SK-N-SH (cell line): ENCODE measurements at regions not wholly inside any gene's neighbourhood (a gene's known extent, or its start where the extent isn't known, plus 50 kb on each side); places are given as distances from the start of the nearest gene placed in this dataset.
A peak's percentile ranks its signal among the peaks of the same experiment; 100 is the strongest.

Source experiments
- CTCF ChIA-PET: fragments of 300-600, 350-600 bp; formaldehyde crosslinking; extraction: SDS; loops from one replicate; lab custom pipeline; 2021; lab: Yijun Ruan, JAX
- POLR2A ChIA-PET: fragments of 350-600 bp; sonication (Branson Sonifier 250); formaldehyde crosslinking; extraction: SDS; loops from one replicate; lab custom pipeline; 2020; ENCODE audit warnings: antibody characterized with exemption, inconsistent platforms; lab: Yijun Ruan, JAX
- DNase-seq: peaks from one replicate; pipeline ENCODE4 v3.0.0; 2012
- H2AFZ ChIP-seq: fragments of 200-600 bp; sonication (generic); 2 replicates; pipeline ENCODE4 v1.8.1; 2016; ENCODE audit warnings: antibody characterized with exemption, mild to moderate bottlenecking, low read depth
- H3F3A ChIP-seq: fragments of 200-600 bp; sonication (generic); replicated peaks from 2 replicates; pipeline ENCODE3; 2016; ENCODE audit warnings: antibody characterized with exemption, mild to moderate bottlenecking; ENCODE audit not compliant: insufficient read depth
- H3K27ac ChIP-seq, 2 experiments: fragments of 200-500 bp in 1 of 2; fragments of 200-600 bp in 1 of 2; sonication (Bioruptor generic) in 1 of 2; sonication (generic), shearing (Covaris generic) in 1 of 2; 2 replicates each; pipeline versions ENCODE4 v1.5.1 to v1.6.1; 2014 to 2016; ENCODE audit warnings: low read depth in 2 of 2, inconsistent platforms in 1 of 2, low read length in 1 of 2, mild to moderate bottlenecking in 1 of 2, mixed read lengths in 1 of 2
- H3K27me3 ChIP-seq: fragments of 200-600 bp; sonication (generic), shearing (Covaris generic); 2 replicates; pipeline ENCODE4 v1.6.1; 2016; ENCODE audit warnings: mixed run types; ENCODE audit not compliant: insufficient read depth
- H3K36me3 ChIP-seq, 2 experiments: fragments of 200-500 bp in 1 of 2; fragments of 200-600 bp in 1 of 2; sonication (Bioruptor generic) in 1 of 2; sonication (generic) in 1 of 2; replicated peaks in 1 of 2; 2 replicates each; pipeline versions ENCODE3 to v1.5.1; 2014 to 2016; ENCODE audit warnings: low read length in 1 of 2, mild to moderate bottlenecking in 1 of 2; ENCODE audit not compliant: insufficient read depth in 2 of 2, control insufficient read depth in 1 of 2
- H3K4me1 ChIP-seq, 2 experiments: fragments of 200-500 bp in 1 of 2; fragments of 200-600 bp in 1 of 2; sonication (Bioruptor generic) in 1 of 2; sonication (generic), shearing (Covaris generic) in 1 of 2; 2 replicates each; pipeline versions ENCODE4 v1.5.1 to v1.6.1; 2014 to 2016; ENCODE audit warnings: low read depth in 1 of 2, low read length in 1 of 2, mixed run types in 1 of 2; ENCODE audit not compliant: insufficient read depth in 2 of 2, control insufficient read depth in 1 of 2
- H3K4me2 ChIP-seq: fragments of 200-600 bp; sonication (generic), shearing (Covaris generic); 2 replicates; pipeline ENCODE4 v1.6.1; 2017; ENCODE audit warnings: mixed run types
- H3K4me3 ChIP-seq, 2 experiments: fragments of 200-500 bp in 1 of 2; fragments of 200-600 bp in 1 of 2; sonication (Bioruptor generic) in 1 of 2; sonication (generic), shearing (Covaris generic) in 1 of 2; 2 replicates each; pipeline versions ENCODE4 v1.5.1 to v1.8.1; 2014 to 2016; ENCODE audit warnings: low read depth in 2 of 2, inconsistent platforms in 1 of 2, low read length in 1 of 2, mild to moderate bottlenecking in 1 of 2, mixed read lengths in 1 of 2, moderate library complexity in 1 of 2
- H3K79me2 ChIP-seq: fragments of 200-600 bp; sonication (generic); 2 replicates; pipeline ENCODE4 v1.8.1; 2017; ENCODE audit warnings: mild to moderate bottlenecking; ENCODE audit not compliant: insufficient read depth
- H3K9ac ChIP-seq: fragments of 200-600 bp; sonication (generic); 2 replicates; pipeline ENCODE4 v1.6.1; 2017; ENCODE audit warnings: mixed run types
- H3K9me2 ChIP-seq: fragments of 200-600 bp; sonication (generic); 2 replicates; pipeline ENCODE4 v1.6.1; 2017; ENCODE audit warnings: mixed run types
- H3K9me3 ChIP-seq: fragments of 200-600 bp; sonication (generic); 2 replicates; pipeline ENCODE4 v1.6.1; 2017; ENCODE audit warnings: mixed run types, mild to moderate bottlenecking, moderate library complexity
- H4K20me1 ChIP-seq: fragments of 200-600 bp; sonication (generic); 2 replicates; pipeline ENCODE4 v1.6.1; 2017; ENCODE audit warnings: mild to moderate bottlenecking, mixed run types; ENCODE audit not compliant: insufficient read depth
- CHD2 ChIP-seq: fragments of 150-350 bp; IDR thresholded peaks from 2 replicates; pipeline ENCODE4 v1.6.1; 2018; ENCODE audit warnings: low read length; ENCODE audit not compliant: partially characterized antibody
- EP300 ChIP-seq, 2 experiments: IDR thresholded peaks; 2 replicates each; pipeline versions ENCODE4 v1.4.0 to v1.6.1; 2012; ENCODE audit warnings: borderline replicate concordance in 1 of 2, low read depth in 1 of 2, low read length in 1 of 2
- EZH2phosphoT487 ChIP-seq: fragments of 200-600 bp; sonication (generic); IDR thresholded peaks from 2 replicates; pipeline ENCODE4 v1.6.1; 2017; ENCODE audit warnings: low read depth, mixed run types, mild to moderate bottlenecking, antibody characterized with exemption, moderate library complexity, borderline replicate concordance
- GABPA ChIP-seq: IDR thresholded peaks from 2 replicates; pipeline ENCODE4 v1.4.0; 2012; ENCODE audit warnings: low read depth, mild to moderate bottlenecking
- MXI1 ChIP-seq: IDR thresholded peaks from 2 replicates; pipeline ENCODE4 v1.6.1; 2012; ENCODE audit warnings: mild to moderate bottlenecking, low read depth, low read length, improper control_type of control experiment
- NFIC ChIP-seq: IDR thresholded peaks from 2 replicates; pipeline ENCODE4 v1.4.0; 2012; ENCODE audit warnings: borderline replicate concordance
- NRF1 ChIP-seq: IDR thresholded peaks from 2 replicates; pipeline ENCODE4 v1.6.1; 2012; ENCODE audit warnings: low read depth, mild to moderate bottlenecking, low read length
- PBX3 ChIP-seq: IDR thresholded peaks from 2 replicates; pipeline ENCODE4; 2012
- RAD21 ChIP-seq: IDR thresholded peaks from 2 replicates; pipeline ENCODE4 v1.6.1; 2012; ENCODE audit warnings: mild to moderate bottlenecking, low read length
- SMC3 ChIP-seq: IDR thresholded peaks from 2 replicates; pipeline ENCODE4 v1.6.1; 2012; ENCODE audit warnings: low read depth, low read length, improper control_type of control experiment
- TCF12 ChIP-seq: IDR thresholded peaks from 2 replicates; pipeline ENCODE4 v1.4.0; 2012
- TEAD4 ChIP-seq: IDR thresholded peaks from 2 replicates; pipeline ENCODE4 v1.4.0; 2012; ENCODE audit warnings: mild to moderate bottlenecking, borderline replicate concordance; ENCODE audit not compliant: insufficient read depth
- USF1 ChIP-seq: IDR thresholded peaks from 2 replicates; pipeline ENCODE4 v1.4.0; 2012; ENCODE audit warnings: low read depth, borderline replicate concordance
- WGBS: methylation state at CpG from one replicate; pipeline ENCODE4 v1.1.6; 2017; ENCODE audit warnings: low lambda C conversion rate; 5-methylcytosine and 5-hydroxymethylcytosine counted together

GRCh38 chr2:41937921-41938708, 109.7 kb upstream of the PKDCC start:
- no peak overlapping the region for H2AFZ ChIP-seq
- TF ChIP-seq TCF12 (no peak), USF1 (no peak), SMC3 (no peak), CHD2 (no peak), GABPA (no peak), TEAD4 (no peak)
- TF ChIP-seq, all 33 proteins: peak for 0
- no peak for DNase-seq
- WGBS: 42% methylated on average over 9 of the region's 9 CpGs
- Histone ChIP-seq H3F3A (no peaks in the 10 kb centered on the region), H3K9ac (no peak overlapping the region), H3K9me3 (no peaks in the 10 kb centered on the region), H3K36me3 (no peaks in the 10 kb centered on the region), H3K4me2 (no peak overlapping the region), H3K27me3 (no peaks in the 10 kb centered on the region), H3K79me2 (no peaks in the 10 kb centered on the region), H3K27ac (peak overlapping the region in 1 of 2 experiments; percentile 40; a peak in 1 of 4 replicates), H3K9me2 (no peaks in the 10 kb centered on the region), H4K20me1 (no peaks in the 10 kb centered on the region), H3K4me3 (no peak overlapping the region), H3K4me1 (peaks cover 16 to 27% of the 10 kb centered on the region in 2 experiments; a peak in 3 of 4 replicates)
- CTCF ChIA-PET: interaction anchor here (0.7 to 6.9 kb wide), 13 partner anchors 10 to 149 kb away, joined by 3 to 38 read pairs (median 4); no protein-coding TSS in a partner anchor
- POLR2A ChIA-PET: interaction anchor here (1.1 to 2.5 kb wide), 4 partner anchors 10 to 109 kb away, joined by 4 to 14 read pairs (median 12); partner anchors contain the start of gene PKDCC

- H3K9ac ChIP-seq: no peak overlapping the region
- H3K36me3 ChIP-seq: no peaks in the 10 kb centered on the region
- no peaks in the 10 kb centered on the region for H3K79me2 ChIP-seq
- H4K20me1 ChIP-seq: no peaks in the 10 kb centered on the region
- no peaks in the 10 kb centered on the region for H3K27me3 ChIP-seq
- no peak overlapping the region for H2AFZ ChIP-seq
- peaks cover 16% of the 10 kb centered on the region in 2 experiments; a peak in 2 of 4 replicates for H3K4me1 ChIP-seq
- no peaks in the 10 kb centered on the region for H3K9me2 ChIP-seq
- H3K9me3 ChIP-seq: no peaks in the 10 kb centered on the region
- no peak for DNase-seq
- ChIA-PET CTCF (interaction anchor here (0.6 to 1.7 kb wide), 4 partner anchors 13 to 70 kb away, joined by 3 to 5 read pairs (median 4); no protein-coding TSS in a partner anchor), POLR2A (interaction anchor here (1.6 kb wide), 1 partner anchor 106 kb away, joined by 3 read pairs; no protein-coding TSS in a partner anchor)
- no peak overlapping the region for H3K4me2 ChIP-seq
- no peaks in the 10 kb centered on the region for H3F3A ChIP-seq
- WGBS: 49% methylated on average over 8 of the region's 8 CpGs
- TF ChIP-seq NRF1 (no peak), SMC3 (no peak), TEAD4 (no peak), EZH2phosphoT487 (no peak), RAD21 (no peak), NFIC (no peak), PBX3 (no peak), MXI1 (no peak), EP300 (IDR thresholded peaks at IDR 0.05; ENCODE audit: borderline replicate concordance in 1 of 2, low read depth in 1 of 2, low read length in 1 of 2) (no peak)
- H3K27ac ChIP-seq: no peak overlapping the region
- no peak overlapping the region for H3K4me3 ChIP-seq
These were observed 107.6 kb upstream of the PKDCC start for GRCh38 chr2:41940060-41940744.
